ENCODE measurements at regions not wholly inside any gene's neighbourhood (a gene's known extent, or its start where the extent isn't known, plus 50 kb on each side); places are given as distances from the start of the nearest gene placed in this dataset.
"Not testable (repeated sequence)": the region's sequence is repeated elsewhere in the genome, so short reads cannot be mapped to it uniquely, and the experiment has no call there.

DNA sequence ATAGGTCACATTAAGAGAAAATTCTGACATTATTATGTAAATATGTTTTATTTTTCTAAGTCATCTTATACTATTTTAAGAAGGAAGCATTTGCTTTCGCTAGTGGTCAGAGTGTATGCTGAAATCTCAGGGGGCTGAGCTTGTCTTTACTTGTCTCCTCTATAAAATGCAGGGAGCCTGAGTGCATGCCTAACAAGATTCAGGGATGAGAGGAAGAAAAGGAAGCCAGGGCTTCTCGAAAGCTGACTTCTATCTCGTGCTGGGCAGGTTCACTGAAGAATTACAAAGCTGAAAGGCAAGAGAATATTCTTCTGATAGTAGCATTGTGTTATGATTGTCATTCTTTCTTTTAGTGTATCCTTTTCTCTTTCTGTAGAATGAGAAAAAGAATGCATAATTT is 467.4 kb downstream of the SOX11 start:
- DNase-seq = no peak

DNA sequence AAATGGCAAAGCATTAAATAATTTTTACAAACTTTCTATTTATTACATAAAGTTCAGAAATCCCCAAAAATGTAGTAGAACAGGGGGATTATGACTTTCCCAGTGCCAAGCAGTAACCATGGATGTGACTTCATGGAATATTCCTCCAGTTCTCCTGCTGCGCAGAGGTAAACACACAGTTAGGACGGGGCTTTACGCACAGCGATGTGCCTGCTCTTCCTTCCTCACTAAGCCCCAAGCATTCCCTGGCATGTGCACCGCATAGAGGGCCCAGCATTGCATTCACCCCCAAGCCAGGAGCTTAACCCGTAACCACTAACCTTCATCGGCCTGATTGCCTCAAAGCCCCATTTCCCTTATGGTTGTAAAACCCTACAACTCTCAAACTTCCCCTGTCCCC is 471.7 kb downstream of the SOX11 start:
- no peak for DNase-seq

DNA sequence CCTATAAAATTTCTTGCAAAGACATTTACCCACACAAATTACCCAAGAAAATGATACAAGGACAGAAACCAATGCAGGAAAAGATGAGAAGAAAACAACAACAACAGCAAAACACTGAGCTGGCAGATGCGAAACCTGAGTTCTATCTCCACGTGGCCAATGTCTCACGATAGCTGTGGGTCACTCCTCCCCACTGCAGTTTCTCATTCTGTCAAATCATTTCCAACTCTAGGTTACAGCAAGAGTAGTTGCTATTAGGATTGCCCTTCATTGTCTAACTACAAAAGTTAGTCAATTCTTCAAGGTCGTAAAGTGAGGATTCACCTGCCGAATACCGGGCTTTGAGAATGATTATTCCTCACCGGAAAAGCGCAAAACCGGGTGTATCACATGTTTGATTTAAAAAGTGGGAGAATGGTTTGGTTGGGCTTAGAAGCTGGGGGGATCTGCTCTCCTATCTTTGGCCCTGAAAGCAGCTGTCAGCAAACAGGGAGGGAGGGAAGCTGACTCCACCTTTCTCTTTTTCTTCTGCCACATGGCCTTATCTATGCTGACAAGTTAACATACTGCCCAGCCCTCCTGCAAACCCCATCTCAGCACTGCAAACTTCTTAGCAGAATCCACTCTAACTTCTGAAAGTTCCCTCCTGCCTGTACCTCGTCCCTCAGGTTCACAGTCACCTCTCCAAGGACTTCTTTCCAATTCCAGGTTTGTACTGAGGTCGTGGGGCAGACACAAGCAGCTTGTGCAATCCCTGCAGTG is 473.0 kb downstream of the SOX11 start:
- DNase-seq = no peak

DNA sequence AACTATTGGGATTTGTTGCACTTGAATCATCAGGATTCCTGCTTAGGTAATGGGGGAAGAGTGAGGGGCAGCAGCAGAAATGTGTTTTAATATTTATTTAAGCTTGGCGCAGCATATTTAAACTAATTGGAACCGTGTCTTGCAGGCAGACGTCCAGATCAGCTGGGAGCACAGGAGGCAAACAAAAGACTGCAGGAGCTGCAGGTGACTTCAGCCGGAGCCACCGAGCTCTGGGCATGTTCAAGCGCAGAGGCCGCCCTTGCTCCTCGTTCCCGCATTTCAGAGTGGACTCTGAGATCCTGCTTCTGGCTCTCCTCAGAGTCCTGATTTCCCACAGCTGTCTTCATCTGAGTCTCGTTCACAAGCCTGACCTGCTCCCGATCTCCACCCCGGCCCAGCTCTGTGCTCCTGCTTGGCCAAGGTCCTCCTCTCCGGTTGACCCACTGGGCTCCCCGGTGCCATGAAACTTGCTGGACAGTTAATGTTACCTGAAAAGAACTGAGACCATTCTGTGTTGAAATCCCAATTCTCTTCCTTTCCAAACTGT is 475.5 kb downstream of the SOX11 start:
- no peak for DNase-seq

DNA sequence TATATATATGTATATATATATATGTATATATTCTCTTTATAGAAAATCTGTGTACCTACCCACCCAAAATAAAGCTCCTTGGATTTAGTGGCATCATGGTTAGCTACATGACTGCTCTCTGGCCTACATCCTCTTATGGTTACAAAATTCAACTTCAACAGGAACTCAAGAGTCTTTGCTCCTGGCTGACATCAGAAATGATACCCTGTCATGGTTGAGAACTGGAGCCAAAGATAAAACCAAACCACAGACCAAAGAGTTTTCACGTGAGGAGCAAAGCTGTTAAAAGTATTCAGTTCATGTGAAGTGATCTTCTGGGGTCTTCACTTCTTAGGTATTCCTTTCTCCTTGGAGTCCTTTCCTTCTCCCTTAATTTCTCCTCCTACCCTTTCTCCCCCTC is 476.3 kb downstream of the SOX11 start:
- no peak for DNase-seq

DNA sequence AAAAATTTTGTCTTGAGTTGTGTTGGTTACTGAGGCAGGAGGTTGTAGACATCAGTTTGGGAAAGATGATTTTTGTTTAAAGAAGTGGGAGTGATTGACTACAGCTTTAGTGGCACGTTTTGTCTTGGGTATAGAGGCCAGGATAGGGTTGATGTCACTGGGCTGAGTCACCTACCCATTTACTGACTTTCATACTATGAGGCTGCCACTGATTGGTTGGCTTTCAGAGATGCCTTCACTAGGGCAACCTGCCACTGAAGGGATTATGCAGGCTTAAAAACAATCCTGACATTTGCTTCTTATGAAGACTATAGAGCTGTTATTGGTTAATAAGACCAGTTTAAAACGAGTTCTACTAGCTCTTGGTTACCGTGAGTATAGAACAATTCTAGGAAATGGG is 479.1 kb downstream of the SOX11 start:
- DNase-seq = no peak

DNA sequence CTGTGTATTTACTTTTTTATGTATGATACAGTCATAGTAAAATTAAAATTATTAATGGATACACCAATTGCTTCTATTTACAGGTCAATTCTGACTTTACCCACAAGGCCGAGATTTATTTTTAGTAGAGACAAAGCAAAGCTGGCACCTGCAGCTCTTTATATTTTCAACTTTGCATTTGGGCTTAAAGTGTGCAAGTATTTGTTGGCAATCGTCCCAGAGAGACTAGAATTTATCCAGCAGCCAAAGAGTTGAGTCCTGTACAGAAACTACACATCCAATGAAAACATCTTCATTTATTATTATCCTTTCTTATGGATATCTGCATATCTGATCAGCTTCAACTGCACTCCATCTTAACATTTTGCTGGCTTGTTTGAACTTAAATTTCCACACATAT is 485.6 kb downstream of the SOX11 start:
- DNase-seq = no peak

DNA sequence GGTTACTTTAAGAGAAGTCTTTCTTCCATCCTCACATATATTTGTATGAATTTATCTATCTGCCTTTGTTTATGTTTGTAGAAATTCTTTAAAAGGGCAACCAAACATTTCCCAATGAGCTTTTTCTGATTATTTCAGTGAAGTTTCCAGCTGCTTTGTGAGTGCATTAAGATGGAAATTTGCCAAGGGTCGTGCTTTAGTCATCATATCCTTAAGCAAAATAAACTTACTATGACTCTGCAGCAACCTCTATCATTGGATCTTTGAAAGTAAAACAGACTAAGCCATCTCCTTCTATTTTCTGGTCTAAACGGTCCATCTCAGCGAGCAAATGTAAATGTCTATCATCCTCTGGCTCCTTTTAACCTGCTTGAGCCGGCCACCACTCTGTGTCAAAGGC is 489.3 kb downstream of the SOX11 start:
- no peak for DNase-seq

DNA sequence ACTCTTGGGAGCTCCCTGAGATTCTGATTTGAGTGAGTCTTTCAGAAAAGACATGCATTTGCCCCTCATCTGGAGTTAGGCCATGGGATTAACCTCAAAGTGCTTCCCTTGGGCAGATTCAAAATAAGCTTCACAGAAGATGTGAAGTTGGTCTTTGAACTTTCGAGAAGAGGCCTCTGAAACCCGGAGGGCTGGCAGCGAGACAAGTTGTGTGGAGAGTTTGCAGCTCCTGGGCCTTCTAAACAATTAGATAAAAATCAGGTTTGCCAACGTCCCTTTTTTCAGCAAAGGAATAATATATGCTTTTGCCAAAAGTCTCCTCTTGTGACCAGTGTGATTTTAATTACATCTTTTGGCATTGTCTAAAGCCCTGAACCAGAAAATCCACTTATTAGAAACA is 489.7 kb downstream of the SOX11 start:
- no peak for DNase-seq

DNA sequence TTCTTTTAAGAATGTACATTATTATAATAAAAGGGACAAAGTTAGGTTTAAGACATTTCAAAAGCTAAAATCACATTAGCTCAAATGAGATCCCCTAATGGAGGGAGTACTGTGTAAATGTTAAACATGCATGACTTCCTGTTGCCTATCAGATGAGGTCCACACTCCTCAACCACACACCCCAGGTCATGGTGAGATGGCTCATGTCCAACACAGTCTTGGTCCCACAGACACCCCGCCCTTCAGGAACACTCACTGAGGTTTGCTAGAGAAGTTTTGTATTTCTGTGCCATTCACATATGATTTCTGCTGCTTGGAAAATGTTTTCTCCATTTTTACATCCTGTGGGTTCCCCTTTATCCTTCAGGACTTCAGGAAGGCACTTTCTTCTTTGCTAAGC is 491.0 kb downstream of the SOX11 start:
- no peak for DNase-seq

DNA sequence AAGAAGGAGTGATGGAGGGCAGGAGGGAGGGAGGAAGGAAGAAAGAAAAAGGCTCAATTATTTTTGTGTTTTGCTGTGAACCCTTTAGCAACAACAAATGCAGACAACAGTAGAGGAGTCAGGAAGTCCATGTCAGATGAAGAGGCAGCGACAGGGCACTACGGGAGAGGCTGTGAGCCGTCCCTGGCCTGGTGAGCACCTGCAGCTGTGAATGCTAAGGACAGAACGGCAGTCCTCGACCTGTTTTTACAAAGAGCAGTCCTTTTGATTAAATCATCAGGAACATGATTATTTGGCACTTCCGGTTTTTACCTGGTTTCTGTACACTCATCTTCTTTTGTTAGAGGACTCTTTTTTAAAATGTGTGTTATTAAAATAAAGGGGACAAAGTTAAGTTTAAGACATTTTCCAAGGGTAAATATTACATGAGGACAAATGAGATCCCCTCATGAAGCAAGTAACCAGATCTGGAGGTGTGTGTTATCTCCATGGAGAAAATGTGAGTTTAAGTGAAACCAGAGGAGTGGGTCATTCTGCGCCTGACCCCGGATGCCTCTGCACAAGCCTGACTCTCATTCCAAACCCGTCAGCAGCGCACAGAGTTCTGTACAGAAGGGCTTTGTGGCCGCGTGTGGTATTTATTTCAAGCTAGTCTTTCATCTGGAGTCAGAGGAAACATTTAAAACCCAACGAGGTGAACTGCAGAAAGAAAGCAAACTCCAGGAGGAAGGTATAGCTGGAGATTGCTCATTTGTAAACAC is 492.5 kb downstream of the SOX11 start:
- no peak for DNase-seq

DNA sequence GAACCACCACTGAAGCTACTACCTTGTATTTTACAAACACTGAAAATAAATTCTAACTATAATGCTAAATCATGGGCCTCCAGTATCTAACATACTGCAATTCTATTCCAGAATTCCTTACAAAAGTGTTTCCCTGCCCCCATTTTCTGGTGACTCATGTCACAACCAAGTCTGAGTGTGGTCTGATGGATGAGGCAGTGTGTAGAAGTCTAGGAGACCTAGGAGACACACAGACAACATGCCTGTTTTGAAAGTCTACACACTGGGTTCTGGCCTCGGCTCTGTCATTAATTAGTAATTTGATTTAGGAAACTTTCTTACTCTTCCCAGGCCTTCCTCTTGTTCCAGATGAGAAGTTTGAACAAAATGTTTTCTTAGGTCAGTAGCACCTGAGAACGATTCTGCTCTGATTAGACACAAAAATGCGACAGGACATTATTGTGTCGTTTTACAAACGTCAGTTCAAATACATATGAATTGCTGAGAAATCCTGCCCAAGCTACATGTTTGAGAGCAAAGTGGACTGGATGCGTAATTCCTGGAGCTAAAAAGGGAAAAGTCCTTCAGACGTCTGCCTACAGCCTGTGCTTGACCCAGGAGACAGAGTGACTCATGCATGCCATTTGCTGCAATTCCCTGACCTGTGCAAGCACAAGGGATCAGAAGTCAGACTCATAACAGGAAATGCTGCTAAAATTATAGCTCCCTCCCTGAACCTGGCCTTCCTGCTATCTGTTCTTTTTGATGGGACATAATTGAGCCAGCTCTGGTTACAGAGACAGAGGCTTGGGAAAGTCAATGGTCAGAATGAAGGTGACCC is 494.4 kb downstream of the SOX11 start:
- no peak for DNase-seq

DNA sequence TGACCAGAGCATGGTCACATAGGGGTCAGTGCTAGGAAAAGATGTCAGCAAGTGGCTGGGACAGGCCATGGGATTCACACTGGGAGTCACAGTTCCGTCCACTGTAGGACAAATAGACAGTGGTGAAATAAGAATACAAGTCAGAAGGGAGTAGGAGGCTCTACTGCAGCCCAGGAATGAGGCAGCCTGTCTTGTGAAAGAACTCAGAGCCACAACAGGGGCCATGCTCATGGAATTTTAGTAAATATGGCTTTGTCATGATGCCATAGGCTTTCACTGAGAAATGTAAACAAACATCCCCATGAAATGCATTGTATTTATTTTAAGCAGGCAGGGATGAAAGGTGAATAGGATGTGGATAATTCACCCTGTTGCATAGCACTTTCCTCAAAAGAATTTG is 504.3 kb downstream of the SOX11 start:
- no peak for DNase-seq

DNA sequence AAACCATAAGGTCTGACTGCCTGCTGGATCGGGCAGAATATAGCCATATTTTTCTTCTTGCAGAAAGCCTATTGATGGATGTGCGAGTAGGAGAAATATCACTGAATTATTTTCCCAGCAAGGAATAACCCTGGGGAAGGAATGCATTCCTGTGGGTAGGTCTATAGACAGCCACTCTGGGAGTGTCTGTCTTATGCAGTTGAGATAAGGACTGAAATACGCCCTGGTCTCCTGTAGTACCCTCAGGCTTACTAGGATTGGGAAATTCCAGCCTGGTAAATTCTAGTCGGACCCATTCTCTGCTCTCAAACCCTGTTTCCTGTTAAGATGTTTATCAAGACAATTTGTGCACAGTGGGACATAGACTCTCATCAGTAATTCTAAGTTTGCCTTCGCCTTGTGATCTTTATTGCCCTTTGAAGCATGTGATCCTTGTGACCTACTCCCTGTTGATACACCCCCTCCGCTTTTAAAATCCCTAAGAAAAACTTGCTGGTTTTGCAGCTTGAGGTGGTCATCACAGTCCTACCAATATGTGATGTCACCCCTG is 506.3 kb downstream of the SOX11 start:
- DNase-seq = not testable (repeated sequence)

DNA sequence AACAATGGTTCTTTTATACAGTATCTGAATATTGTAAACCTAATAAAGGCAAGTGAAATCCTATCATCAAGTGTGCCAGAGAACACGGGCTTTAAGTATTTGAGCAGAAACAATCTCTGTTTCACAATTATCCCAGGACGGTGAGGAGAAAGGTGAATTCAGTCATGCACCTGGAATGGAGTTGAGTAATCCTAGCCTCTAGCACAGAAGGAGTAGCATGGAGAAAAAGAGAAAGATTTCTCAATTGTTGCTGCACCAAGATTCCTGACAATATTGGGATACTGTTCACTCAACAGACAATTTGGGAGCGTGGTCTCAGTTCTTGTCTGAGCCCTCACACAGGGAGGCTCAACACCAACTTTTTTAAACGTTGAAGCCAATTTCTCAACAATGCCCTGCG is 510.6 kb downstream of the SOX11 start:
- DNase-seq = no peak

DNA sequence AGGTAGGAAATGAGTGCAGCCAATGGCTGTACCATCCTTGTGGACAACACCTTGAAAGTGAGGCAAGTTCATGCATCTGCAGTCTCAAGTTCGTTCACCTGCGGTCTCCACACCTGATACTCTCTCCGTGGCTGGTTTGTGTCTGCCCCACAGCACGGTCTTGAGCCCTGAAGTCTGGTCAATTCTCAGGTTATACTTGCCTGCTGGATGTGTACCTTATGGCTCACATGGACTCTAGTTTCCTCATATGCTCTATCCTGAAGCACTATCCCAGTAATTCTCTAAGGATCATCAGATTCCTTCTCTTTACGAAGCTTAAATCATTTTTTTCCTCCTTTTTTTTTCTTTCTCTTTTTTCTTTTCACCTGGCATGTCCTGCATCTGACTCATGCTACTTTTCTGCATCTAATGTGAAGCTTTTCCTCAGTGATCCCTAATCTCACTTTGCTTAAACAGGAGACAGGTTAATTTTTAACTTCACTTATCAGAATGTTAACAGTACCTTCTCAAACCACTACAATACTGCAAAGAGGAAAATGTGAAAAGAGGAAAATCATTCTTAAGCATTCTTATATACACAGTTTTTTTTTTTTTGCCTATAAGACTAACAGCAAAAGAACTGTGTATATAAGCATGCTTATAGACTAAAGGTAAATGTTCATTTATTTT is 511.2 kb downstream of the SOX11 start:
- DNase-seq = no peak

DNA sequence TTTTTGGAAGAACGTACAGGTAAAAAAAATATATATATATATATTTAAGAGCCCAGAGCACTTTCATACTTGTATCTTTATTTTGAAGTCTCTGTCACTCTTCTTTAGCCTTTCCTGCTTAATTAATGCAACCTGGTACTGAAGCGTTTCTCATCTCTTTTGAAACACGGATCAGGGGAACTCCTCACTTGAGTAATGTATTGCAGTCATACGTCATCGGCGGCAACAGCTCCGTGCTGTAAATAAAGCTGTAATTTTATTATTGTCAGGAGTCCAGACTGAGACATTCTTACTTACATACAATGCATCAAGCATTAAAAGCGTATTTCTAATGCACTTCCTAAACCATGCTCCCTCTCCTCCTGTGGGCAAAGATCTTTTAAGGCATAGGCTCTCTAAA is 514.7 kb downstream of the SOX11 start:
- DNase-seq = no peak

DNA sequence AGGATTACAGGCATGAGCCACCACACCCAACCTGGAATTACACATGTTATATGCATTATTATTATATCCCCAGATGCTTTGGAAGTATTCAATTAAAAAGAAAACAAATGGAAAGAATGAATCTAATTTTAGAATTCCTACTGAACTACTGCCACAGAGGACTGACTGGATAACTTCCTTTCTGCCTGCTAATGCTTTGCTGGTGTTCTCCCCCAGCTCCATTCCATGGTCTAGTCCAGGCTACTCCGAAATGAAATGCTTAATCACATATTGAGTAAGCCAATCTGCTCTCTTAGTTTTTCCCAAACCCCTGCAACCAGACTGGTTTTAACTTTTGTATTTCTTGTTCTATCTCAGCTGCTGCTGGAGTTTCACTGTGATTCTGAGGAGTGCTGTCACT is 519.1 kb downstream of the SOX11 start:
- no peak for DNase-seq

DNA sequence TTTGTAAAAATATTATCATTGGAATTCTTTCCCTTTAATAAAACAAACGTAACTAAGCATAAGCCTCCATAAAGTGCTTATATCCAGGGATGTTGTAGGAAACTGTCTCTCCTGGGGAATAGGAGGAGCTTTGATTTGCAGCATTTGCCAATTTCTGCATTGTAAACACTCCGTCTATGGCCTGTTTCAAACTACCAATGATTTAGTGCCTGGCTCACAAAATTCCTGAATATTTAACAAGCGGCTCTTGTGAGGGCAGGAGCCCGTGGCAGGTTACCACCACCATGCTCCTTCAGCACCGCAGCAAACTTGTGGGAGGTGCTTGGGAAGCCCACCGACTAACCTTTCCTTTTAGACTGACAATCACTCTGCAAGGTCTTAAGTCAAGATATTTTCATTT is 520.3 kb downstream of the SOX11 start:
- no peak for DNase-seq

DNA sequence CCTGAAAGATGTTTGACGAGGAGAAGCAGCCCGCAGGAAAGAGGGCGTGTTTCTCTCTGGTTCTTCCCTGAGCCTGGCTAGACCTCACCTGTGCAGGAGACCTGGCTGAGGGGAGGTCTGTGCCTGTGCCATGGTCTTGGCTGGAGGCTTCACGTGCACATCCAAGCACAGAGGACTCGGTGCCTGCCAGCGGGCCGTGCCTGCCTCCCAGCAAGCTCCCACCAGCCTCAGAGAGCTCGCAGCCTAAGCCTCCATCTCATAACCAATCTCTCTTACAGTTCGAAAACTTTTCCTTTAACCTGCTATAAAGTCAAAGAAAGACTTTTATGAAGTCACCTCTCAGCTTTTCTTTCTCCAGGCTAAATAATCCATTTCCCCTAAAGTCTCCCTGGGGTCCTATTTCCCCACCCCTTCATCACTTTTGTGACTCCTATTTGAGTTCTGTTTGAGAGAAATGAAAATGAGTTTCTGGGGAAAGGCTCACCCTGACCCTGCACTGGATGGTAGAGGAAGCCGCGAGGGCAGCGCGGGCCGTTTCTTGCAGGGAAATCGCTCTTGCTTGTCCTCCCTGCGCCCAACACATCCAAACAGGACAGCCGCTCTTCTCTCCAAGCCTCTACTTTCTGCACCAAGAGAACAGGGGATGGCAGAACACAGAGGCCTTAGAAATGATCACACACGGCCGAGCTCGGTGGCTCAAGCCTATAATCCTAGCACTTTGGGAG is 521.0 kb downstream of the SOX11 start:
- DNase-seq = no peak

DNA sequence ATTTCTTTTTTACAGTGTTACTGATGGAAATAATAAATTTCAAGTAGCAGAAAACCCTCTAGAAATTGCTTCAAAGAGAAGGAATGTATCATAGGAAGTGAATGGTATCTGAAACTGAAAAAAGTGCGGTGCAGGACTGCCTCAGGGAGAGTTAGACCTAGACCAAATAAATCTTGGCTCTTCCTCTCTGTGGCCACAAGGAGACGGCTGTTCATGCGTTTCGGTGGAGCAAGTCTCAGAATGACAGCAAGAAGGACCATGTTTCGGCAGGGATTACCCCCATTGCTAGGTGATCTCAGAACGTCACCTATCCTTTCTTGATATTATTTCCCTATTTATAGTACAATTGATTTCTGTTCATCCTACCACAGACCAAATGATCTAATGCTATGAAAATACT is 522.3 kb downstream of the SOX11 start:
- DNase-seq = no peak

DNA sequence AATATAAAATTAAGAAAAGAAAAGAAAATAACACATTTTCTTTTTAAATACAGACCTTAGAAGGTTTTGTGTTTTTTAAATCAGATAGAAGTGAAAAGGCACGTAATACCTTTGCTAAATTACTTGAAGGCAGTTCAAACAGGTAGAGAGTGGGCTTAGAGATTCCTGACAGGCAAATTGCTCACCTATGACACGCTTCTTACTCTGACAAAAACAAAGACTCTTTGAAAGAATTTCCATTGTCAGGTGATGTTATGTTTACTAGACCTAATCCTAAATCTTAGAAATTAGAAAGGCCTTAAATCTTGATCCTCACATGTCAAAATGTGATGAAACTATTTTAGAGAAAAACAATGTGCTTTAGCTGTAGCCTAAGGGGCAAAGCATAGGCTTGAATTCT is 522.9 kb downstream of the SOX11 start:
- DNase-seq = no peak

Data from CD4-positive, alpha-beta T cell treated with Interleukin-21 for 1 hour (primary cell).